HG03064 (cell line): ENCODE measurements at regions not wholly inside any gene's neighbourhood (a gene's known extent, or its start where the extent isn't known, plus 50 kb on each side); places are given as distances from the start of the nearest gene placed in this dataset.
"Not testable (repeated sequence)": the region's sequence is repeated elsewhere in the genome, so short reads cannot be mapped to it uniquely, and the experiment has no call there.

Source experiments
- ATAC-seq: cut with Tn5 transposase; IDR thresholded peaks from one replicate; pipeline ENCODE4 v1.9.1; 2021; ENCODE audit warnings: low read depth; ENCODE audit not compliant: unreplicated experiment

GRCh38 chr2:184993746-184994145, 395.4 kb downstream of the ZNF804A start:
- no peak for ATAC-seq

- ATAC-seq = no peak
Observed at GRCh38 chr2:185006481-185006880, 408.2 kb downstream of the ZNF804A start.

- ATAC-seq = no peak
Observed at GRCh38 chr2:185012643-185013042, 414.3 kb downstream of the ZNF804A start.

DNA sequence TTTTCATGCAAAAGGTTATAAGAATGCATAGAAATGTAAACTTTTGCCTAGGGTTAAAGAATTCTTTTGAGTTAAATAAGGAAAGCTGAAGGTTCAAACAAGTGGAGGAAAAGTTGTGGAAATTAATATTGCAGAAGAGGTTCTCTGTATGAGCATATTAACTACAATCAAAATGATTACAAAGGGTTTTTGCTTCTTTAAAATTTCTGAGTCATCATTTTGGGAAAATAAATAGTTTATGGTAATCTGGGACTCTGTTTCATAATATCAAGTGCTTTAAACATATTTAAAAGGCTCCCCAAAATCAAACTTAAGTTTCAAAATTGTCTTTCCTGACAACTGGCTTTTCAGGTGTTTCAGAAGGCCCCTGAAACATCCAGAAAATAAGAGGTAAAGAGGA, 415.7 kb downstream of the ZNF804A start:
- ATAC-seq = no peak

DNA sequence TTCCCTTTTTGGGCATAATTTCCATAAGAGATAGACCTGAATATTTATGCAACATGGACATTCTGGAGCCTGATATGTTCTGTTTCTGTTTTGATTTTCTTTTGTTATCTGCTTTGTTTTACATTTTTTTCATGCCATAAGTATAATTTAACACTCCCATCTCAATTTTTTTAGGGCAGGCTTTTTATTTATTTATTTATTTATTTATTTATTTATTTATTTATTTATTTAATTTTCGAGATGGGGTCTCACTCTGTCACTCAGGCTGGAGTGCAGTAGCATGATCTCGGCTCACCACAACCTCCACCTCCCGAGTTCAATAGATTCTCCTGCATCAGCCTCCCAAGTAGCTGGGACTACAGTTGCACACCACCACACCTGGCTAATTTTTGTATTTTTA, 427.6 kb downstream of the ZNF804A start:
- not testable (repeated sequence) for ATAC-seq

- ATAC-seq = no peak
Observed at GRCh38 chr2:185035906-185036305, 437.6 kb downstream of the ZNF804A start.

DNA sequence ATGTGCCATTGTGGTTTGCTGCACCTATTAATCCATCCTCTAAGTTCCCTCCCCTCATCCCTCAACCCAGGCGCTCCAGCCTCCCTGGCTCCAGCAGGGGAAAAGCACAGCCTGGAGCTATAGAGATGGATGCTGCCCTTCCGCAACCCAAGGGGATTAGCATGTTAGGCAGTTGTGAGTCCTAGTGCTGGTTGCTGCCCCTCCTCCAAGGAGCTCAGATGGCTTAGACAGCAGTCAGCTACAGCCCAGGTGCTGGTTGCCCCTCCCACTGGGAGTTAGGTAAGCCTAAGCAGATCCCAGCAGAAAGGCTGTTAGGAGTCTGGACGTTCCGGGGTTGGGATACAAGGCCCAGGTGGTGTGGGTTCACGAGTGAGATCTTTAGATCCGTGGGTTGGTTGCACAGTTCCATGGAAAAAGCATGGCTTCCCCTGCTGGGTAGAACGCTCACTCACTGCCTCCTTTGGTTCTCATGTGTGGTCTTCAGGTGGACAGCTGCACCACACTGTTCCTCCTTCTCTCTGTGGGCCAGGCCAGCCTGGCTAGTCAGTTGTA, 446.1 kb downstream of the ZNF804A start:
- no peak for ATAC-seq

DNA sequence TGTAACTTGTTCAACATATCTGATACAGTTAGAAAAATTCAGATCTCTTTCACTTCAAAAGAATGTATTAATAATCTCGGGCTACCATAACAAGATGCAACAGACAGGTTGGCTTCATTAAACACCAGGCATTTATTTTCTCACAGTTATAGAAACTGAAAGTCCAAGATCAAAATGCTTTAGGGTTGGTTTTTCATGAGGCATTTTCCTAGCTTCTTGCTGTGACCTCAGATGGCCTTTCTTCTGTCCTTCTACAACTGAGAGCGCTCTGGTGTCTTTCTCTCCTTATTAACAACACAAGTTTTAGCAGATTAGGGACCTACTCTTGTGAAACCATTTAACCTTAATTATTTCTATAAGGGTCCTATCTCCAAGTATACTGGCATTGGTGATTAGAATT, 452.5 kb downstream of the ZNF804A start:
- no peak for ATAC-seq

- no peak for ATAC-seq
Observed at GRCh38 chr2:185063761-185064160, 465.4 kb downstream of the ZNF804A start.

DNA sequence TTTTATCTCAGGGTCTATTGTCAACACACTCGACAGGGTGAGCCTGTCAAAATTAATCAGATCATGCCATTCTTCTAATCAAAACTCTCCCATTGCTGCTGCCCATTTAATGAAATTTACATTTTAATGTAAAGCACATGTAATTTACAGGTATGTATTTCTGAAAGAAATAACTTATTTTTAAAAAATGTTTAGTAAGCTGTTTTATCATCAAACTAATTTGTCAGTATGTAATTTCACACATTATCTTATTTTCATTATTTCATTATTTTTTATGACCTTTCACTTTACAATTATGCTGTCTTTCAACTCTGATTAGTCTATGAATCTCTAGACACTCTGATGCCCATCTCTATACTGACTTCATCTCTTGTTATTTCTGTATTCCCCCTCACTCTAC, 467.8 kb downstream of the ZNF804A start:
- ATAC-seq = no peak

GRCh38 chr2:185069107-185069506, 470.8 kb downstream of the ZNF804A start:
- ATAC-seq = no peak

DNA sequence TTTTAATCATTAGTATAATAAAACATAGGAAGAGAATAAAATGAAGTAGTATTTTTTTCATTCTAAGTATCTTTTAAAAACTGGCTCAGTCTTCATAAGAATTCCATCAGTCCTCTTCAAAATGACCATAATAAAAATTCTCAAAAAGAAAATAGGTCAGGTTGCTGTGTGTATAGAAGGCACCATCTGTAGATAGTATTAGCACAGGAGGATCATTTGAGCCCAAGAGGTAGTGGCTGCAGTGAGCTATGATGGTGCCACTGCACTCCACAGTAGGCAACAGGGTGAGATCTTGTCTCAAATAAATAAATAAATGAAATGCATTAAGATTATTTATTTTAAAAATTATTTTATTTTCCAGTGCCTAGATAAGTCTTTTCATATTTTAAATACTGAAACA, 475.8 kb downstream of the ZNF804A start:
- ATAC-seq = no peak

DNA sequence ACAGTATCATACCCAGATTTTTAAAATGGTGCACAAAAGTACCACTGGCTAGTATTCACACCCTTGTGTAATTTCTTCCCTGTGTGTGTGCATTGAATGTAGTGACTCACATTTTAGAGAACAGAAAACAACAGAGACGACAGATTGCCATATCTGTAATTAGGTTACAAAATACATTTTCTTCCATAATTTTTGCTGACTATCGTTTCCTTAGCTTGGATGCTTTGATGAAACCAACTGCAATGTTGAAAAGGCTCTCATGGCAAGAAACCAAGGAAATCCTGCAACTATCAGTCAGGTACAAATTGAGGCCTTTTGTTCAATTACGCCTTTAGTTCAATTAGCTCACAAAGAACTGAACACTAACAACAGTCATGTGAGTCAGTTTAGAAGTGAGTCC, 484.4 kb downstream of the ZNF804A start:
- no peak for ATAC-seq

DNA sequence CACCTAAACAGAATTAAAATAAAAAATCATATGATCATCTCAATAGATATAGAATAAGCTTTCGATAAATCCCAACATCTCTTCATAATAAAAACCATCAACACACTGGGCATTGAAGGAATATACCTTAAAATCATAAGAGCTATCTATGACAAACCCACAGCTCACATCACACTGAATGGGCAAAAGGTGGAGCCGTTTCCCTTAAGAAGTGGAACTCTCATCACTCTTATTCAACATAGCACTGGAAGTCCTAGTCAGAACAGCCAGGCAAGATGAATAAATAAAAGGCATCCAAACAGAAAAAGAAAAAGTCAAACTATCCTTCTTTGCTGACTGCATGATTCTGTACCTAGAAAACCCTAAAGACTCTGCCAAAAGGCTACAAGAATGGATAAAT, 510.3 kb downstream of the ZNF804A start:
- ATAC-seq = no peak

DNA sequence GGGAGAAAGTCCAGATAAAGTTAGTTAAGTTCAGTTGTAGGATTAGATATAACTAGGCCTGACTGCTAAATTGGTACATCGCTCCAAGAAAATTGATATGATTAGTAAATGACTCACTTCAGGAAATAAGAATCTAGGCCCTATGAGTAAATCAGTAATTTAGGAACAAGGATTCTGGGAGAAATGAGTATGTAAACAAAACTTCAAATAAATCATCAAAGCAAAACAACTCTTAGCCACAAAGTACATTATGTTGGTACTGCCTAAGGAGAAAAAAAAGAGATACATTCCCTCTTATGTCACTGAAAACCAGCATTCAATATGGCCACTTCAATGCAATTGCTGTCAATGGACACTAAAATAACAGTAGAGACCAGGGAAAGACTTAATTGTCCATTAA, 529.1 kb downstream of the ZNF804A start:
- ATAC-seq = no peak

DNA sequence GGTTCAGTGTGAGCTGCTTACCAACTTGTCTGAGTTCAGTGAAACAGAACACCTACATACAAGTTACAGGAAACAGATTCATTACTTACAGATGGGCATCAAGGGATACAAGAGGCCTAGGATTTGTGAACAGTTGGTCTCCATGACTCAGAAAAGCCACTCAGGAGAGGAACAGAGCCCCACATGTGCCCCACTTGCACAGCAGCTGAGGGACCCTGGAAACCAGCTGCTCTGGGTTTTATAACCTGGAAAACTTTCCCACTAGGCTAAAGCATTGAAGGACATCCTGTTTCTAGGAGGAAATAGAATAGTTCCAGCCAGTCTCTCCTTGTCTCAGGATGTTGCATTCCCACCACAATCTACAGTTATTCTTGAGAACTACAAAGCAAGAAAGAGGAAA, 530.0 kb downstream of the ZNF804A start:
- ATAC-seq = no peak

DNA sequence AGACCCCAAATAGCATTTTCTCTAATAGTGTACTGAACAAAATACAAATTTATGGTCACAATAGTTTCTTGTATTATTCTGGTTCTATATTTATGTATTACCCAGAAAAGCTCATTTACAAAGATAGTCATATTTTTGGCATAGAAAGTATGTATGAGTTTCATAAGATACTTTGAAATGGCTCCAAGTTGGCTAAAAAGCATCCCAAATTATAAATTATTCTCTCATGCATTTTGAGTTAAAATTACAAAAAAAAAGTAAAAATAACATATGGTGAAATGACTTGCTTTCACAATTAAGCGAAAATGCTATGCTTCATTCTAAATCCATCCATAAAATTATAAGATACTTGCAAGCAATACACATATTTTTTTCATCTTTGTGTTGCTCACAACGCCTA, 530.7 kb downstream of the ZNF804A start:
- ATAC-seq = no peak

- ATAC-seq = no peak
Observed at GRCh38 chr2:185130685-185131084, 532.4 kb downstream of the ZNF804A start.

DNA sequence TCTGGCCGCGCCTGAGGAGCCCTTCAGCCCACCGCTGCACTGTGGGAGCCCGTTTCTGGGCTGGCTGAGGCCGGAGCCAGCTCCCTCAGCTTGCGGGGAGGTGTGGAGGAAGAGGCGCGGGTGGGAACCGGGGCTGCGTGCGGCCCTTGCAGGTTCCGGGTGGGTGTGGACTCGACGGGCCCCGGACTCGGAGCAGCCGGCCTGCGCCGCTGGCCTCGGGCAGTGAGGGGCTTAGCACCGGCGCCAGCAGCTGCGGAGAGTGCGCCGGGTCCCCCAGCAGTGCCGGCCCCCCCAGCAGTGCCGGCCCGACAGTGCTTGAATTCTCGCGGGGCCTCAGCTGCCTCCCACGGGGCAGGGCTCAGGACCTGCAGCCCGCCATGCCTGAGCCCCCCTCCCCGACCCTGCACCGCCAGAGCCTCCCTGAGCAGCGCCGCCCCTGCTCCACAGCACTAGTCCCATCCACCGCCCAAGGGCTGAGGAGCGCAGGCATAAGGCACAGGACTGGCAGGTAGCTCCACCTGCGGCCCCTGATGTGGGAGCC, 534.2 kb downstream of the ZNF804A start:
- ATAC-seq = no peak

DNA sequence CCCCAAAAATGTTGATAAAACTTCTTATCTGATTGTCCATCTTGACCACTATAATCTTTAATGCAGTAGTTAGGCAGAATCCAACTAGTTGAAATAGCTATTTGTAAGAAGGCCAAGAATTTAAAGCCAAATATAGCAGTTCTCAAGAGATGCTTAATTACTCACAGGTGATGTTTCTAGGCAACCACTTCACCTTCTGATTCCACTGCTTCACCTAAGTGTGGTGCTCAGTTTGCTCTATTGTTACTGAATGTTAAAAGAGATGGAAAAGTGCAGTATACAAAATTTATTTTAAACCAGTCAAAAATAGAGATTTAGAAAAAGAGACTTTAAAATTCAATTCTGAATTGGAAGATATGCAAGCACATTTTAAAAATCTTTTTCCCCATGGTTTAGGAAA, 539.4 kb downstream of the ZNF804A start:
- ATAC-seq = no peak

- ATAC-seq = no peak
Observed at GRCh38 chr2:185142677-185143076, 544.3 kb downstream of the ZNF804A start.

DNA sequence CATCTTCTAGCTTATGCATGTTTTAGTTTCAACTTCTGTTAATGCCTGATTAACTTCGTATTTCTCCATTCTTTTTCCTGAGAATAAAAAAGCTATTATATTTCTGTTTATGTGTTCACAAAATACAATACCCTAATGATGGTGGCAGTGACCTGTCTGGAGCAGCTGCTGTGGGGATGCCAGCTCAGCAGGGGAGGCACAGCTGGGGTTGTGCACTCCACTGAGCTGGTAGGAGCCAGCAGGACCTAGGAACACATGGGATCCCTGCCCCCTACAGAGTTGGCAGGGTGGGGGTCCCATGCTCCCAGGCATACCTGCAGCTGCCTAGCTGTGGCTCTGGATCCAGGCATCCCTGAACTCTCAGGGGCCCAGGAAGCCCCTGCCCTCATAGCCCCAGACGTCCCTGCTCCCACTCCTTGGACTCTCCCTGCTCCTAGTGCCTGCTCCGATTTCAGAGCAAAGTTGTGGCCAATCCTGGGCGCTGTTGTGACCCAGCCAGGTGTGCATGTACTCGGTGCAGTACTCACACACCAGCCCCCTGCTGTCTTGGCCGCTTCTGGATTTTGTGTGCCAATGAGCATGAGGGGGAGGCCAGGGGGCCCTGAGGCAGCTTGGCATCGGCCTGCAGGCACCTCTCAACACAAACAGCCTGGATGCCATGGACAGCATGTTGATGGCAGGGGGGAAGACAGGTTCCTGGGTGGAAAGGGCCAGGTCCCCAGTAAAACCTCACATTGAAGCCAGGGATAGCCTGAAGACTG, 546.0 kb downstream of the ZNF804A start:
- no peak for ATAC-seq
